LNCaP clone FGC (cell line): ENCODE measurements at regions not wholly inside any gene's neighbourhood (a gene's known extent, or its start where the extent isn't known, plus 50 kb on each side); places are given as distances from the start of the nearest gene placed in this dataset.

Experiments
- DNase-seq: peaks from one replicate; pipeline ENCODE4 v3.0.0-alpha.2; 2011; ENCODE audit warnings: low read depth
- H3K4me3 ChIP-seq: 2 replicates; pipeline ENCODE4 v1.5.1; 2011; ENCODE audit warnings: mild to moderate bottlenecking, low read depth, low read length, control low read depth
- TF ChIP-seq, protein P1 (sequence below): IDR thresholded peaks from 2 replicates; pipeline ENCODE4 v1.5.1; 2012; ENCODE audit warnings: mild to moderate bottlenecking; ENCODE audit not compliant: control insufficient read depth, insufficient read depth; ENCODE audit errors: extremely low read depth

DNA sequence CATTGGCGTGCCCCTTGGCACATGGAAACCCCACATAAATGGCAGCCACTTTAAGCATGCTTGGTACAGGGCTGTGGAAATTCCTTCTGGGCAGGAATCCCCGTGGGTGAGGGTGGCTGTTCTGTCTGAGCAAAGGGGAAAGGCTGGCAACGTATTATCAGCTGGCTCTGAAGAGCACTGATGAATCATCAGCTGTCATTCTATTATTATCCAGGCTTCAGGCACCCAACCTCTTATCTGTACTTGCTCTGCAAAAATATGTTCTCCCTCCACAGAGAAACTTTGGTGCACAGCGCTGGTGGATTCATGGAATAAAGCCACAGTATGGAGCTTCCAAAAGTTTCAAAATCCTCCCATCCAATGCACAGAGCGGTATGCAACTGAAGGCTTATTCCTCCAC, 167.1 kb downstream of the TBX5 start:
- H3K4me3 ChIP-seq: no peak overlapping the region
- TF ChIP-seq, protein P1, sequence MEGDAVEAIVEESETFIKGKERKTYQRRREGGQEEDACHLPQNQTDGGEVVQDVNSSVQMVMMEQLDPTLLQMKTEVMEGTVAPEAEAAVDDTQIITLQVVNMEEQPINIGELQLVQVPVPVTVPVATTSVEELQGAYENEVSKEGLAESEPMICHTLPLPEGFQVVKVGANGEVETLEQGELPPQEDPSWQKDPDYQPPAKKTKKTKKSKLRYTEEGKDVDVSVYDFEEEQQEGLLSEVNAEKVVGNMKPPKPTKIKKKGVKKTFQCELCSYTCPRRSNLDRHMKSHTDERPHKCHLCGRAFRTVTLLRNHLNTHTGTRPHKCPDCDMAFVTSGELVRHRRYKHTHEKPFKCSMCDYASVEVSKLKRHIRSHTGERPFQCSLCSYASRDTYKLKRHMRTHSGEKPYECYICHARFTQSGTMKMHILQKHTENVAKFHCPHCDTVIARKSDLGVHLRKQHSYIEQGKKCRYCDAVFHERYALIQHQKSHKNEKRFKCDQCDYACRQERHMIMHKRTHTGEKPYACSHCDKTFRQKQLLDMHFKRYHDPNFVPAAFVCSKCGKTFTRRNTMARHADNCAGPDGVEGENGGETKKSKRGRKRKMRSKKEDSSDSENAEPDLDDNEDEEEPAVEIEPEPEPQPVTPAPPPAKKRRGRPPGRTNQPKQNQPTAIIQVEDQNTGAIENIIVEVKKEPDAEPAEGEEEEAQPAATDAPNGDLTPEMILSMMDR: no peak
- DNase-seq: no peak

DNA sequence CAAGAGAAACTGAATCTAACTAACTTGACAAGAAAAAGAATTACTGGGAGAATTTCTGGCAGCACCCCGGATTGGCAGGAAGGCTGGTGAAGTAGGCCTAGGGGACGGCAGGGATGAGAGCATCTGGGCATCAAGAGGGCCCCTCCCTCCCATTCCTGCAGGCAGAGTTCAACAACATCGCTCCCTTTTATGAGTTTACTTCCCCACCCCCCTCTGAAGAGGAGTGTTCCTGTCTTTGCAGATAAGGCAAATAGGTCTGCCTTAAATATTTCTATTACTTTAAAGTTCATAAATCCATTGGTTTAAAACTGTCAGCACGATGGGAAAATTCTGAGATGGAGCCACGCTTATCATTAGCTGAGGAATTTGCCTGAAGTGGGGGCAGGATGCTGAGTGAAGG, 168.7 kb downstream of the TBX5 start:
- TF ChIP-seq, protein P1: no peak
- no peak overlapping the region for H3K4me3 ChIP-seq
- DNase-seq: no peak

DNA sequence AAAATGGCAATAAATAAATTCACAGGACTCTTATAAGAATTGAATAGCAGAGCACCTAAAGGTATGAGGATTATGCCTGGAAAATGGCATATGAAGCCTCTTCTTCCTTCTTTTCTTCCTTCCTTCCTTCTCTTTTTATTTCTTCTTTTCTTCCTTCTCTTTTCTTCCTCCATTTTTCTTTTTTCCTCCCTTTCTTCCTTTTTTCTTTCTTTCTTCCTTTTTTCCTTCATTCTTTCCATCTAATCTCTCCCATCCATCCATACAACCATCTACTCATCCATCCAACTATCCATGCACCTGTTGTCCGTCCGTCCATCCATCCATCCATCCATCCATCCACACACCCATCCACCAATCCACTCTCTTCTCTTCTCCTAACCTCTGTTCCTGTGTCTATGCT, 173.8 kb downstream of the TBX5 start:
- no peak for DNase-seq
- TF ChIP-seq, protein P1: no peak
- H3K4me3 ChIP-seq: no peak overlapping the region

DNA sequence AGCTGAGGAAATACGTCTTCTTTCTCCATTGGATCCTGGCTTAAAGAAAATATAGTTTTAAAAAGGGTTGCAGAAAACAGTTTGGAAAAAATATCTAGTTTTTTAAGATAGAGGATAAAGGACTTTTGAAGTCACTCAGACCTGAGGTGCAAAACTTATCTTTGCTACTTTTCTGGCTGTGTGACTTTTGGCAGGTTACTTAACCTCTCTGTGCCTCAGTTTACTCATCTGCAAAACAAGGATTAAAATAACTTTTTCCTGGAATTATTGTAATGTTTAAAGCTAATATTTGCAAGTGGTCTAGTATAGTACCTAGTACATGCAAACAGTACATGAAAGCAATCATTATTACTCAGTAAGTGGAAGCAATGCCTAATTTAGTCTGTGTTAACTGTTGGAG, 176.8 kb downstream of the TBX5 start:
- H3K4me3 ChIP-seq: no peak overlapping the region
- DNase-seq: no peak
- TF ChIP-seq, protein P1: no peak

DNA sequence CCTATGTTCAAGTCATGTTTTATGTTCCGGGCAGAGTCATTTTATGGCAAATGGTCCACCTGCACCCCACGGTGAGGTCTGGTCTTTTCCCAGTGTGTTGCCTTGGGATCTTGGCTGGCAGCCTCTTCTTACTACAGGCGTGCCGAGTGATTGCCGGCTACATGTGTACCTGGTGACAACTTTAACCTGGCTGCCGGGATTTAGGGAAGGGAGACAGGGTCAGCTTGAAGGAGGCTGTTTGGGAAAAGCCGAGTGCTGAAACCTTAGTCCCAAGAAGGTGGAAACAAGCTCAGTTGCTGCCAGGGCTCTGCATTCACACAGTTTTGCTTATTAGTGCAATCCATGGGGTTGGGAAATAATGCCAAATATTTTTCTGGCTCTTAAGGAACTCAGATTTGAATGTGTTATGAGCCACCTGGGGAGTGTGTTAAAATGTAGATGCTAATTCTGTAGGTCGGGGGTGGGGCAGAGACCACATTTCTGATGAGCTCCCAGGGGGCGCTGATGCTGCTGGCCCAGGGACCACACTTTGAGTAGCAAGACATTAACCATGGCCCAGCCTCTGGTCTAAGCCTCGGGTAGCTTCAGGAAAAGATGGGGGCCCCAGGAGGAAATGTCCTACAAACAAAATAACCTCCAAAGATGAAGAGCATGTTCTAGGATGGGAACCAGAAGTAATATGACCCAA, 179.6 kb downstream of the TBX5 start:
- DNase-seq: no peak
- no peak overlapping the region for H3K4me3 ChIP-seq
- TF ChIP-seq, protein P1: no peak

DNA sequence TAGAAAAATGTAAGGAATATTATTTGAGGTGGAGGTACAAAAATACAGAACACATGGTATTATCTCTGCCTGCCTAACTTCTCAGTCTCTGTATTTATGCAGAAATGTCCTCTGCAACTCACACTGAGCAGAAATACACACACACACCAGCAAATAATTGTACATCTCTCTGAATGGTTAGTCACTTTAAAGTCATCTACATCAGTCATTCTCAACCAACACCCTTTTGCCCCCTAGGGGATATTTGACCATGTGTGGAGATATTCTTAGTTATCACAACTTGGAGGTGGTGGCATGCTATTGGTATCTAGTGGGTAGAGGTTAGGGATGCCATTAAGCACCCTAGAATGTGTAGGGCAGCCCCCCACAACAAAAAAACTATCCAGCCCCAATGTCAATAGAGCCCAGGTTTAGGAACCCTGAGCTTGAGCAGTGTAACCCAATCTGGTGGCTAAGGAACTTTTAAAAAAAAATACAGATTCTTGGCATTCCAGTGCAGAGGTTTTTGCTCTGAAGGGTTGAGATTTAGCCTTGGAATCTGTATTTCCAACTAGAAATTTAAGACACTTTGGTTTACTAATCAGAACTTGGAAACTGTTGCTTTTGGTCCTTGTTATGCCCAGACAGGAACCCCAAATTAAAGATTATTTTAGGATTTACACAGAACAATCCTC, 183.8 kb downstream of the TBX5 start:
- TF ChIP-seq, protein P1: no peak
- H3K4me3 ChIP-seq: no peak overlapping the region
- DNase-seq: no peak
